Islet precursor cell (in vitro differentiated cells): ENCODE measurements at regions not wholly inside any gene's neighbourhood (a gene's known extent, or its start where the extent isn't known, plus 50 kb on each side); places are given as distances from the start of the nearest gene placed in this dataset.
"Not testable (repeated sequence)": the region's sequence is repeated elsewhere in the genome, so short reads cannot be mapped to it uniquely, and the experiment has no call there.

ENCODE experiments used
- DNase-seq: peaks from one replicate; pipeline ENCODE4 v3.0.0-alpha.2; 2018

DNA sequence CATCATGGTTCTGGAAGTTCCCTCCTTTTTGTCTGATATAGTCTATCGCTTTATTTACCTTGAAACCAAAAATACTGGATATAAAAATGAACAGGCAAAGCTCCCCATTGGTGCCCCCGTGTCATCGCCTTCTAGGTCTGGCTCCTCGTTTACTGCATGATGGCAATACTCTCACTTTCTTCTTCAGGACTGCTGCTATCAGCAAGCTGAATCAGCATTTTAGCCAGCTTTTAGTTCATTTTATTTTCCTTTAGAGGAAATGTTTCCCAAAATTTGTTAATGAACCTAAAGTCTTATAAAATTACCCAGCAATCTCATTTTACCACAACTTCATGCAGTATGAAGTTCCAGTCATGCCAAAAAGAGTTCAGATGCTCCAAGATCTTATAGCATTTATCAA lies 80.5 kb downstream of the ZIC3 start:
- DNase-seq = no peak

DNA sequence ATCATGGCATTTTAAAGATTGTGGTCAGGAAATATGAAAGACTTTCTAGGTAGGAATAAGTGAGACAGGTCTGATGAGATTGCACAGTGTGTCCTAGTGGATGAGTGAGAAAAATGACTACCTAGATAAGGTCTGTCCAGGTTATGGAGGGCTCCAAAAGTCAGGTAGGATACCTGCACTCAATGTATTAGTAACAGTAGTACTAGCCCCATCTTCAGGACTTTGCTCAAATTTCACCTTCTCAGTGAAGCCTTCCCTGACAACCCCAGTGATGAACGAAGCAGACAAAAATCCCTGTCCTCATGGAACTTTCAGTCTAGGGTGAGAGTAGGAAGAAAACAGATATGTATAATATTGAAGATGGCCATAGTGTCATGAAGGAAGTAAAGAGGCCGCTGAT lies 85.7 kb downstream of the ZIC3 start:
- DNase-seq = no peak

DNA sequence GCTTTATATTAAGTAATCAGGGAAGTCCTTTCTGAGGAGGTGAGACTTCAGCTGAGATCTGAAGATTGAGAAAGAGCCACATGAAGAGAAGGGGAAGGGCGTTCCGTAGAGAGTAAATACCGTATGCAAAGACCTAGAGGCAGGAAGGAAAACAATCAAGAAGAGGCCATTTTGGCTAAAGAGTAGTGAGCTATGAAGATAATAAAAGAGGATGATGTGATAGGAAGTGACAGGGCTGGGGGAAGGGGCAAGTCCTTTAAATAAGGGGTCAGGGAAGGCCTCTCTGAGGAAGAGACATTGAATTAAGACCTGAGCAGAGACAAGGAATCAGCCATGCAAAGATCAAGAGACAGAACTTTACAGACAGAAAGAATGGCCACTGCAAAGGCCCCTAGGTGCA lies 86.2 kb downstream of the ZIC3 start:
- DNase-seq = no peak

DNA sequence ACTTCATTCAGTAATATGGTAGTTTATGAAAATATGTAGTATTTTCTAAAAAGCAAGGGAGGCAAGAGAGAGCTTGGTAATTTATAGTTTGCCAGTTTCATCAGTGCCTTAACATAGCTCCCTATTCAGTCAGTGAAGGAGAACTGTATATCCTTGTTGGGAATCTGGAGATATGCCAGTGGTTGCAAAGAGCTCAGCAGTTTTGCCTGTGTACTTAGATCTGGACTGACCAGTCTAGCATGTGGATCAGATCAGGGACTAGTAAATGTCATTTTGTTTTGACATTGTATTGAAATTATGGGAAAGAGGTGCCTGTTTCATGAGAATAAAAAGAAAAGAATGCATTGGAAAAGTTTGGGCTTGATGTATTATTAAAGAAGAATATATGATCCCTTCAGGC lies 88.6 kb downstream of the ZIC3 start:
- no peak for DNase-seq

DNA sequence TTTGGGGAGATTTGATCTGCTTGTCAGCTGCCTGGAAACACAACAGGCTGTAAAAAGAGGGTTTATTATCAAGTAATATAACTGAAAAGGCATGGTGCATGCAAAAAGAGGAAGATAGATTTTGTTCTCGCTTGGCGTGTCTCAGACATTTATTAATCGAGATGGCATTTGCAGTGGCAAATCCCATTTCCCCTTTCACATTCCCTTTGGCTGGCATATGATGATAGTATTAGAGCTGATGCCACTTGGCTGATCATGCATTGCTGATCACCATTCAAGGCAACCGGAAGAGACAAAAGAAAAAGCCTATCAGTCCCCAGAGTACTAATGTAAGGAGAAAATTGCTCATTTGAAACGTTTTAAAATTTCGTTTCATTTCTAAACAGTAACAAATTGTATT lies 101.8 kb downstream of the ZIC3 start:
- DNase-seq = no peak

DNA sequence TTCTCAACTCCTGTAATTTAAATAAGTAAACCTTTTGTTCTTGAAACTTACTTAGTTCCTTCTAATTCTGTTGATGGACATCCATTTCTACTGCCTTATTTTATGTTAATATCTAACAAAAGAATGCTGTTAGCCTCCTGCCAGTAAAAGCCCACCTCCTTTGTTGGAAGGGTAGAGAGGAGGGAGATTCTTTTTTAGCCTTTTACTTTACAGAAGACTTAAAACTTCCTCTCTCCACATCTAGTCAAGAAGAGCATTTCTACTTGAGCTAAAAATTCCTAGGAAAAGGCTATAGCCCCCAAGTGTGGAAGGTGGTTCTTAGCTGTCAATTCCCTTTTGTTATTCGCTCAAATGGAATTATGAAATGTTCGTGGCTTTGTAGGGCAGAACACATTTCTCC lies 118.7 kb downstream of the ZIC3 start:
- DNase-seq = no peak

DNA sequence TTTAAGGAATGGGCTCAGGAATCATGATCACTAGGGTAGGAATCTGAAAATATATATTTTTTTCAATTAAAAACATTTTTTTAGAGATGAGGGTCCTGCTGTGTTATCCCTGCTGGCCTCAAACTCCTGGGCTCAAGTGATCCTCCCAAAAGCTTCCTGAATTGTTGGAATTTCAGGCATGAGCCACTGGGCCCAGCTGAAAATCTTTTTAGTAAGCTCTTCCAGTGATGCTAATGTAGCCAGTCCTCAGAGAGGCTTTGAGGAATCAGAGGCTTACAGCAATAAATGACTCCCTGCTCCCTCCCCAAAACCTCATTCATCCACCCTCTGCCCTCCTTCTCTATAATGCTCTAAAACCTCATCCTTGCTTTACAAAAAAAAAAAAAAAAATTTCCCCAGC lies 129.5 kb downstream of the ZIC3 start:
- DNase-seq = no peak

DNA sequence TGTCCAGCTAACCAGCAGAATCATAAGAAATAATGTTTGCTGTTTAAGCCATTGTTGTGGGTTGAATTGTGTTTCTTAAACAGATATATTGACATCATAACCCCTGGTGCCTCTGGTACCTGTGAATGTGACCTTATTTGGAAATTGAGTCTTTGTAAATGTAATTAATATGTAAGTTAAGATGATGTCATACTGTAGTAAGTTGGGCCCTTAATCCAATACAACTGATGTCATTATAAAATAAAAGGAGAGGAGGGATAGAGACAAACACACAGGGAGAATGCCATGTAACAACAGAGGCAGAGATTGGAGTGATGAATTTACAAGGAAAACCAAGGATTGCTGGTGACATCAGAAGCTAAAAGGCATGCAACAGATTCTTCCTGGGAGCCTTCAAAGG lies 141.4 kb downstream of the ZIC3 start:
- DNase-seq = no peak

DNA sequence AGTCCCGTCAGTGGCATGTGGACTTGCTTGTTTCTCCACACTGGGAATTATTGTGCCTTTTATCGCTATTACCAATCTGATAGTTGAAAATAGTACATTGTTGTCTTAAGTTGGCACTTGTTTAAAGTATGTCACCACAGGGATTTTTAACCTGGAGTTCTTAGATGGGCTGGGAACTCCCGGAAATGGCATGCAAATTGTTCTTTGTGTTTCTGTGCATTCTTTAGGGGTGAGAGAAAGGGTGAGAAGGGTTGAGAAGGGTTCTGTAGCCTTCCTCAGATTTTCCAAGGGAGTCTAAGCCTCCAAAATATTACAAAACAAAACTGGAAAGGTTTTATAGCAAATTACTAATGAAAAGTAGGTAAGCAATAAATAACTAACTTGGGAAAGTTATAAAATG lies 176.9 kb downstream of the ZIC3 start:
- no peak for DNase-seq

DNA sequence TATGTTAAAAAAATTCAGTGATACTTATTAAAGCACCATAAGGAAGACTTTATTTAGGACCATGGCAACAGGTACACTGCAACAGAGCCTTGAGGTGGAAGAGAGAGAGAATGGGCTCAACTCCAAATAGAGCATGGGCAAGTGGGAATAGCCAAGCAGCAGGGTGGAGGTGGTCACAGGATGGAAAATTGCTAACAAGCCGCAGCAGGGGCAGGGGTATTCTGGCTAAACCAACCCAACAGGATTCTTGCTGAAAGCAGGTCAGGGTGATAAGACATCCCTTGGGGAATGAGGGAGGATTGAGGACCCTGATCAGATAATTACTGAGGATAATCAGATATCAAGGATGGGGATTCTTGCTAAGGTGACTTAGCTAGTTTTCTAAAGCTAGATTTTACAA lies 177.5 kb downstream of the ZIC3 start:
- no peak for DNase-seq

DNA sequence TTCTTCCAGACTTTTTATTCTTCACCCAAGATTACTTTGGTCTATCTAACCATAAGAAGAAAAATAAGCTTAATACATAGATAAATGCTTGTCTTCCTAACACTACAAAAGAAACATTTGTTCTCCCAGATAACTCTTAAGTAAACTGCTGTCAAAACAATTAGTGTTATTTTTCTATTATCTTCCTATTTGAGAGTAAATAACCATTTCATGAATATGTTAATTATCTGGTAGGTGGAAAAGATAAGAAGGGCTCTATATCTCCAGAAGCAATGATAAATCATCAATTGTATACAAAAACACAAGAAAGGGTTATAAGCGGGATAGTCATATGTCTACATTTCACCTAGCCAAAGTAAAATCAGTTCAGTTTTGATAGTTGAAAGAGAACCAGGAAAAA lies 180.4 kb downstream of the ZIC3 start:
- no peak for DNase-seq

DNA sequence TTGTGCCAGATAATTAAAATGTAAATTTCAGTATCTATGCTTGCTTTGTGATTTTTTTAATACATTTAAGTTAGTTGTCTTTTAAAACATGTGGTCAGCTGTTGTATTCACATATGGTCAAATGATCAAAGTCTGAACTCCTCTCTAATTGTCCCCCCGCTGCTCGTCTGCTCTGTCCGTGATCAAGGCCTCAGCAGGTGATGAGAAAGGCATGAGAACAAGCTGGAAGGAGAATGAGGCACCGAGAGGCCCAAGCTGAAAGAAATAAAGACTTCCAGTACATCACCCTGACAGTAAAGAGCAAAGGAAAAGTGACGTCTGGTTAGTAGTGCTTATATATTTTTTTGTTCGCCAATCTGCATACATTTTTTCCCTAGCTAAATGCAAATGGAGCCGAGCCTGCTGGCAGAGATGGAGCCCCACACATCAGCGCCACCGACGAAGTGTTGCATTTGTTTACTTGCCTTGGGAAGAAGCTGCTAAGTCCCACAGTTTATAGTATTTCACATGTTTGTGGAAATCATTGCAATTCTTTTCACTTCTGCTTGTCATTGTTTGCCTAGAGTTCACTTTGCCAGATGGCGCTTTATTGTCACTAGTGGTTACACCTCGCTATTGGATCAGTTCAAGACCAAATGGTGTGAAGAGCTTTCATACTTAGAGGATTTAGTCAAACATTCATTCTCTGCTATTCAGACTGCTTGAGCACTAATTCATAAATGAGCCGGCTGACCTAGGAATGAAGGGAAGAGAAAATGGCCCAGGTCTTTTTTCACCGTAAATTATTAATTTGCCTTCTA lies 181.5 kb downstream of the ZIC3 start:
- DNase-seq = no peak

DNA sequence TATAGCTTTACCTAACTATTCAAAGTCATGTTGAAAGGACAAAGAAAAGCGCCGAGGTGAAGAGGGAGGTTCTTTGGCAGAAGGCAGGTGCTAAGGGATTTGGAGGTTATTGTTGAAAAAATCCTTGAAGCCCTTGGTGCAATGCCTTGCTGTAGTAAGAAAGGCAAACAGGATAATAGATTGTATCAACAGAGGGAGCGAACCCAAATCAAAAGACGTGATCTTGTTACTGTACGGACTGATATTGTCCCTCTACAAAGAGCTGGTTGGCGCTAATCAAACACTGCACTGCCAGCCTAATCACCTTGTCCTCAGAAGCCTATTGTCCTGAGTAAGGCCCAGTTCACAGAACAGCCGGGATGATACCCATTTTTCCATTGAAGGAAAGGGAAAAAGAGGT lies 182.9 kb downstream of the ZIC3 start:
- DNase-seq = no peak

DNA sequence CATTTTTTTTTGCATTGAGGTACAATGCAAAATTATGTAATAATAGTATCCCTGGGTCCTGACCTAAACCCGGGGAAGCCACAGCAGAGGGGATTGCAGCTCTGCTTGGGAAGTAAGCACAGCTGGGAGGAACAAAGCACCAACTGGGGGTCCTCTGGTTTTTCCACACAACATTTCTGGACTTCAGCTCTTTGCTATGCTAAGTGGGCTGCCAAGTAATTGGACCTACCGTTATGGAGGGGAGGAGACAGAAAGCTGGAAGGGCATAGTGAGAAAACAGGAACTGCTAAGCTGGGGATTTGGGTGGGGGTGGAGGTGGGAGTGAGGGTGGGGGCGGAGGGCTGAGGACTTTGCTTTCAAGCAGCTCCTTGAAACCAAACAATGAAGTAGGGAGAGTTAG lies 183.3 kb downstream of the ZIC3 start:
- DNase-seq = no peak

DNA sequence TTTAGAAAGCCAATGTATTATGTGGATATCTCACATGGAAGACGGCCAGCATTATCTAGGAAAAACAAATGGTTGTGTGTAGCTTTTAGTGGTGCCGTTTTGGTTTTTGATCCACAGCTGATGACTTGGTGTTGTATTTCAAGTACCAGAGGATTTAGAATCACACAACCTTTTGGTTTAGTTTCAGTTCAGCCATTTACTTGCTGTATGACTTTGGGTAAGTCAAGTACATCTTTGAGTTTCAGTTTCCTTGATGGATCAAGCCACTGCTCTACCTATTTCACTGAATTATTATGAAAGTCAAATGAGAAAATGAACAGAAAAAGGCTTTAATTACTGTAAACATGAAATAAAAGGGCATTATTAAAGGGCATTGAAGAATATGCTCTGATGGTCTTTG lies 205.6 kb downstream of the ZIC3 start:
- no peak for DNase-seq

DNA sequence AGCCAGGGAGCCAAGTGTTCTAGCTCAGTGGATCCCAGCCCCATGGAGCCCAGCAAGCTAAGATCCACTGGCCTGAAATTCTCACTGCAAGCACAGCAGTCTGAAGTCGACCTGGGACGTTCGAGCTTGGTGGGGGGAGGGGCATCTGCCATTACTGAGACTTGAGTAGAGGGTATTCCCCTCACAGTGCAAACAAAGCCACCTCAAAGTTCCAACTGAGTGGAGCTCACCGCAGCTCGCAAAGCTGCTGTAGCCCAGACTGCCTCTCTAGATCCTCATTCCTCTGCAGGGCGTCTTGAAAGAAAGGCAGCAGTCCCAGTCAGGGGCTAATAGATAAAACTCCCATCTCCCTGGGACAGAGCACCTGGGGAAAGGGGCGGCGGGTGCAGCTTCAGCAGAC lies 226.3 kb downstream of the ZIC3 start:
- no peak for DNase-seq

DNA sequence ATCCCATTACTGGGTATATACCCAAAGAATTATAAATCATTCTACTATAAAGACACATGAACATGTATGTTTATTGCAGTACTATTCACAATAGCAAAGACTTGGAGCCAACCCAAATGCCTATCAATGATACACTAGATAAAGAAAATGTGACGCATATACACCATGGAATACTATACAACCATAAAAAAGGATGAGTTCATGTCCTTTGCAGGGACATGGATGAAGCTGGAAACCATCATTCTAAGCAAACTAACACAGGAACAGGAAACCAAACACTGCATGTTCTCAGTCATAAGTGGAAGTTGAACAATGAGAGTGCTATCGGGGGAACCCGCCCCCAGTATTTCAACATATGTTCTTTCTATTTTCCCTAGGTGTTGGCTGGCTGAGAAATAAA lies 232.0 kb downstream of the ZIC3 start:
- DNase-seq = not testable (repeated sequence)

DNA sequence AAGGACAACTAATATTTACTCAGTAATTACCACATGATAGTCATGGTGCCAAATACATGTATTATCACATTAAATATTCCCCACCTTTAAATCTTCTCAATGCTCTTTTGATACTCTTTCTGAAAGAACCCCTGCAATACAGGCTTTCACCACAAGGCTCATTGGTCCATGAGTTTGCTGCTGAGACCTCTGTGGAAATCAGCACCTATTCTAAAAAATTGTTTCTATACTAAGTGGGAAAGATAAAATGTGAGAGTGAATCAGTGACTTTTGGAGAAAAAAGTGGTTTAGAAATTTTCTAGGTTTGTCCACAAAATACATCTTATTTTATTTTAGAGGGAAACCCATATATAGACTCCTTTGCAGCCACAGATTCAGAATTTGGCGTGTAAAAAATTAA lies 257.3 kb downstream of the ZIC3 start:
- no peak for DNase-seq

DNA sequence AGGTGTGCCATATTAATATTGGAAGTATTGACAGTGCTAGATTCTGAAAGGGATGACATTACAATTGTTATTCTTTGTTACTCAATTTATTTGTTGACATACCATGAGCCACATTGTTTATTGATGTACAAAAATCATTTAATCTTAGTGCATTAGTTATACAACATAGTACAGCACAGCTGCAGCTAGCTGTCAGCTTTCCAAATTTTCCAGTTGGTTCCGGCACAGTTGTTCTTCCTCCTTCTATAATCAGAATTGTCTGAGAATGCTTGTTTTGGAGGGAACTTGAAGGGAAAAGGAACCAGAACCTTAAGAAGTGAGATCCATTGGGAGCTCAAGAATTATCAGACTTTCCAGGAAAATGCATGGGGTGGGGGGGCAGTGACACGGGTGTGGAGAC lies 281.4 kb downstream of the ZIC3 start:
- no peak for DNase-seq

DNA sequence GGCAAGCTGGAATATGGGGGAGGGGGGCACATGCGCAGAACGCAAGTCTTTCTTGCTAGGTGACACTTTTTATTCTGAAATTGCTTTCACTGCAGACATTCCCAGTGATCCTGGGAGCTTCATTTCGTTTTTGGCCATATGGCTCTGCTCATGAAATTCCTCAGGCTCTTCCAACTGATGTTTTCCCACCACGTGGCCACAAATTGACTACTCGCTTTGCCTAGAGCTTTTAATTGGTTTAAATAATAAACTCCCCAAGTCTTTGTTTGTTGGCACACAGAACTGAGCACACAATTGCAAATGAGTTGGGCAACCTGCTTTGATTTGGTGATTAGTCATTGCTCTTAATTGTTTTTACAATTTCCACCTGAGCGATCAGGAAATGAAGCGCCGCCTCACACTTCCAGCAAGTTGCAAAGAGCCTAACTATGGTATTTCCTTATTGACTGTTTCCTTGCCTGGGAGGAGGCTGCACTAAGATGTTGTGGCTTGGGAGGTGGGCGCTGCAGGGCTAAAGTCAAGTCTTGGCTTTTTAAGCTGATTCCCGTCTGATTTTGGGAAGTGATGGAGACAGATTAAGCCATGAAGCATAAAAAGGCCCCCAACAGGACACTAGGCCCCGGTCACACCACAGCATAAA lies 282.5 kb downstream of the ZIC3 start:
- DNase-seq = no peak

DNA sequence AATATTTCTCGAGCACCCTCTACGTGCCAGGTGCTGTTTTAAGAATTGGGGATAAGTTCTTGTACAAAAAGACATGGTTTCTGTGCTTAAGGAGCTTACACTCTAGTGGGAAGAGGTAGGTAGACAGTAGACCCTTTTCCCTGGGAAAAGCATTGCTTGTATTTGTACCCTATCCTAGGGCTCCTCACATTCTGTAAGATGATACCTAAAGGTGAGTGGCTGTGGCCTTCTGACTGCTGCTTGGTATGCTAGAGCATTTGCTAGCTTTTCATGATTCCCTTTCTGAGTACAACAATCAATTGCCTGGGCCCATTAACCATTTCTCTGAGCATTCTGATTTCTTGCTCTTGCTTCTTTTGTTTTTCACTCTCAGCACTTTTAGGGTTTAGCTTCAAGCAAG lies 286.6 kb downstream of the ZIC3 start:
- no peak for DNase-seq

DNA sequence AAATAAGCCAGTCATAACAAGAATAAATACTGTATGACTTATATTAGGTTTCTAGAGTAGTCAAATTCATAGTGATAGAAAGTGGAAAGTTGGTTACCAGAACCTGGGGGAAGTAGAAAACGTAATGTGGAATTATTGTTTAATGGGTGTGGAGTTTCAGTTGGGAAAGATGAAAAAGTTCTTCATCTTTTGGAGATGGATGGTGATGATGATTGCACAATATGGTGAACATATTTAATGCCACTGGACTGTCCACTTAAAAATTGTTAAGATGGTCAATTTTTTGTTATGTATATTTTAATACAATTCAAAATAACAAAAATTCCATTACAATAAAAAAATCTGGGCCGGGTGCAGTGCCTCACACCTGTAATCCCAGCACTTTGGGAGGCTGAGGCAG lies 289.6 kb downstream of the ZIC3 start:
- no peak for DNase-seq

DNA sequence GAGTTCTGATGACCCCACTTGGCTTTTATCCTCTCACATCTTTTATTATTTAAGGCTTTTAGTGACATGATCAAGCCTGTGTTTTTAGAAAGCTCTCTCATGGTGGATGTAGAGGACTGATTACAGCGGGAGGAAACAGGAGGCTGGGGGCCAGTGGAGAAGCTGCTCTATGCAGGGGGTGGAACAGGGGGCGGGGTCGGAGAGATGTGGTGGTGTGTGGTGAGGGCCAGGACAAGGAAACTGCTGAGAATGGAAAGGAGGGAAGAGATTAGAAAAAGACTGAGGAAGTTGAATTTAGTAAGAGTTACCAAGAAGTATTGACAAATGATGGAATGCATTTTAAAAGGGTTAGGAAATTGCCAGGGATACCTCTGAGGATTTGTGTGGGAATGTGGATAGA lies 292.2 kb downstream of the ZIC3 start:
- DNase-seq = no peak

DNA sequence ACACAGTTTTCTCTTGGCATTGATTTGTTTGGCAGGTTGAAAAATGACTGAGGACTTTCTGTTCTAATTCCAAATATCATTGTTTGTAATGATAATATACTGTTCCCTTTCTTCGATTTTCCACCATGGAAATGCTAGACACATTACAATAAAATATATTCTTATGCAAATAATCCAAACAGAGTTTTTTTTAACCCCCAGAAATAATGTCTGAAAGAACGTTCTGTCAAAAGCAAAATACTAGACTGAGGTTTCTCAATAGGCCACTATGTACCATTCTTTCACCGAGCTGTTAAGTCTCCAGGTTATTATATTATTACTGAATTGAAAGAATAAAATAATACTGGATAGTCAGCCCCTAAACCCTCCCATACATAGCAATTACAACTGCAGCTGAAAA lies 312.5 kb downstream of the ZIC3 start:
- DNase-seq = no peak

DNA sequence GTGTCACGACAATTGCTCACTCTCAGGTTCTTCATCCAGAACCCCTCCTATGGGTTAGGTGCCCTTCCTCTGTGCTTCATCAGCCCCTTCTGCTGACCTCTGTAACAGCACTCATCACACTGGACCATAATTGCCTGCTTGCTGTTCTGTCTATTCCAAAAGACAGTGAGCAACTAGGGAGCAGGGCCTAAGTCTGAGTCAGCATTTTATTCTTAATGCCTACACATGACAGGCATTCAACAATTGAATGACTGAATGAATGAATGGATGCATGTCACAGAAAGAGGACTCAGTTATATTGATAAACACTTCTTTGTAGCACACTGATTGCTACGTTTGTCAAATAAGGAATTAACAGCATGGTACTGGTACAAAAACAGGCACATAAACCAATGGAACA lies 317.0 kb downstream of the ZIC3 start:
- DNase-seq = no peak
